GM12878 (cell line): ENCODE measurements at regions not wholly inside any gene's neighbourhood (a gene's known extent, or its start where the extent isn't known, plus 50 kb on each side); places are given as distances from the start of the nearest gene placed in this dataset.
"Not testable (repeated sequence)": the region's sequence is repeated elsewhere in the genome, so short reads cannot be mapped to it uniquely, and the experiment has no call there.

Experiments used
- ASH2L ChIP-seq: fragments of 300-600, 200-600 bp; sonication (generic); IDR thresholded peaks from 2 replicates; pipeline ENCODE4 v1.6.1; 2017; ENCODE audit warnings: low read depth, mild to moderate bottlenecking, borderline replicate concordance
- CTCF ChIP-seq, 3 experiments: IDR thresholded peaks in 2 of 3; conservative IDR thresholded peaks in 1 of 3; 2 replicates each; pipeline ENCODE4 v1.5.1; 2011; ENCODE audit warnings: low read depth in 3 of 3, low read length in 3 of 3, mild to moderate bottlenecking in 3 of 3, control low read depth in 2 of 3, moderate library complexity in 2 of 3, inconsistent platforms in 1 of 3, mixed read lengths in 1 of 3; ENCODE audit not compliant: control insufficient read depth in 2 of 3, insufficient read depth in 1 of 3; ENCODE audit errors: extremely low read depth in 1 of 3
- E2F4 ChIP-seq: IDR thresholded peaks from 2 replicates; pipeline ENCODE4 v1.6.1; 2012; ENCODE audit warnings: low read depth, low read length, improper control_type of control experiment
- FOXK2 ChIP-seq: fragments of 450-650 bp; IDR thresholded peaks from 2 replicates; pipeline ENCODE4 v1.6.1; 2017; ENCODE audit warnings: mild to moderate bottlenecking, moderate library complexity
- JUND ChIP-seq: IDR thresholded peaks from 2 replicates; pipeline ENCODE4 v1.6.1; 2012; ENCODE audit warnings: low read depth, mild to moderate bottlenecking, low read length, improper control_type of control experiment, moderate library complexity
- NR2C2 ChIP-seq: IDR thresholded peaks from 2 replicates; pipeline ENCODE4 v1.6.1; 2011; ENCODE audit warnings: borderline replicate concordance, low read depth; ENCODE audit not compliant: control insufficient read depth, insufficient read length
- NRF1 ChIP-seq: conservative IDR thresholded peaks from 2 replicates; pipeline ENCODE4 v1.6.1; 2011; ENCODE audit warnings: mild to moderate bottlenecking, low read depth, low read length, improper control_type of control experiment
- POLR2A ChIP-seq: IDR thresholded peaks from 2 replicates; pipeline ENCODE4 v1.6.1; 2011; ENCODE audit warnings: low read depth, mild to moderate bottlenecking, low read length

GRCh38 chr1:146292424-146292823, 63.6 kb upstream of the NOTCH2NLA start:
- TF ChIP-seq JUND; E2F4; POLR2A; ASH2L; NR2C2; CTCF (IDR thresholded peaks at IDR 0.05 in 2 of 3, conservative IDR thresholded peaks at IDR 0.05 in 1 of 3; ENCODE audit: control insufficient read depth in 2 of 3, extremely low read depth in 1 of 3, insufficient read depth in 1 of 3, low read depth in 3 of 3, low read length in 3 of 3); FOXK2; NRF1: not testable (repeated sequence)
